Activated gamma-delta T cell (primary cell): ENCODE measurements at regions not wholly inside any gene's neighbourhood (a gene's known extent, or its start where the extent isn't known, plus 50 kb on each side); places are given as distances from the start of the nearest gene placed in this dataset.
"Not testable (repeated sequence)": the region's sequence is repeated elsewhere in the genome, so short reads cannot be mapped to it uniquely, and the experiment has no call there.

Source experiments
- DNase-seq: peaks from one replicate; lab custom pipeline; 2025; lab: John Stamatoyannopoulos, UW

DNA sequence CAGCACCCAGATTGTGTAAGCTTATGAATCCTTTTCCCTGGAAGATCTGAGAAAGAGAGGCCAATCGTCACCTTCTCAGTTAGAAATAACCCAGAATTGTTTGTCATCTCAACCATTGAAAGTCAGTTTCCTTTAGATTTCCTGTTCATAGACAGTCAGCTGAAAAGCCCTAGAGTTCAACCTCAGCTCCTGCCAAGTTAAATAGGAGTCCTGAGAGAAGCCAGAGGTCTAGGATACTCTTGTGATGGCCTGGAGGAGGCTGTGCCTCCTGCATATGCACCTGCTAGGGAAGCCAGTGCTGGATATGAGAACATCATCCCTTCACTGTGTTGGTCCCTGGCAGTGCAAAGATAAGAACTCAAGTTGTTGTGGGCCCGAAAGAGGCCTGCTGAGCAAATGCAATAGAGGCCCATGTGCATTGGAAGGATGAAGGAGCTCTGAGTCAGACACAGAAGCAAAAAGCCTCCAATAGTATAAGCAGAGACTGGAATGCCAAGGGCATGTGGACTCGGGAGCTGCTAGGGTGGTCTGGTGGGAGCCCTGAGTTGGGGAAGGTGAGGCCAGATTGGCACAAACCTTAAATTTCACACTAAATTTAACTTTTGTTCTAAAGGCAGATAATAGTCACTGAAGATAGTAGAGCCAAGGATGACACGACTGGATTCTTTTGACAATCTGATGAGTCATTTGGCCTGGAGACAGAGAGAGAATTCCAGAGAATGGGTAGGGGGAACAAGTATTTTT is 520.9 kb upstream of the CDH5 start:
- no peak for DNase-seq

DNA sequence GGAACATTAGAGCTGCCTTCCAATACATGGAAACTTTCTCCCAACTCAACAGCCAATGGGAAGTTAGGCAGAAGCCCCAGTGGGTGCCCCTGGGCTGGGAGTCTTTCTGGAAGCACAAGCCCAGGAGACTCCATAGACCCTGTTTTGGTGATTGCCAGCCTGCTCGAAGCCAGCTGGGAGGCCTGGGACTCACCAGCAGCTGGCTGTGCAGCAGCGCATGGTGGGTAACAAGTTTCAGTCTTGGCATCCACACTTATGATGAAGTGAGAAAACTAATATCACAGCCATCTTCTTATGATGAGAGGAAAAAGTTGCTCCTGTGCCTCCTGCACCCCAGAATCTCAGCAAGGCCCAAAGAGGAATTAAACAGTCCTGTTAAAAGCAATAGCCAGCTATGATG is 522.5 kb upstream of the CDH5 start:
- DNase-seq, result no peak

DNA sequence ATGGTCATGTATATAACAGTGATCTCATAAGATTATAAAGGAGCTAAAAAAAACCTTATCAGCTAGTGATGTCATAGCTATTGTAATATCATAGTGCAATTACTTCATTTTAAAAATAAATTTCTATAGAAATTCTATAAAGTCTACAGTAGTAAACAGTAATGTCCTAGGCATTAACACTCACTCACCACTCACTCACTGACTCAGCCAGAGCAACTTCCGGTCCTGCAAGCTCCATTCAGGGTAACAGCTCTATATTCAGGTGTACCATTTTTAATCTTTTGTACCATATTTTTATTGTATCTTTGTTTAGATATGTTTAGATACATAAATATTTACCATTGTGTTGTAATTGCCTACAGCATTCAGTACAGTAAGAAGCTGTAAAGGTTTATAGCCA is 524.4 kb upstream of the CDH5 start:
- no peak for DNase-seq

GRCh38 chr16:65838001-65838400 is 528.5 kb upstream of the CDH5 start:
- DNase-seq, result no peak

- no peak for DNase-seq
Measured at GRCh38 chr16:65837464-65837863, 529.0 kb upstream of the CDH5 start.

- DNase-seq, result no peak
Measured at GRCh38 chr16:65834688-65835087, 531.8 kb upstream of the CDH5 start.

DNA sequence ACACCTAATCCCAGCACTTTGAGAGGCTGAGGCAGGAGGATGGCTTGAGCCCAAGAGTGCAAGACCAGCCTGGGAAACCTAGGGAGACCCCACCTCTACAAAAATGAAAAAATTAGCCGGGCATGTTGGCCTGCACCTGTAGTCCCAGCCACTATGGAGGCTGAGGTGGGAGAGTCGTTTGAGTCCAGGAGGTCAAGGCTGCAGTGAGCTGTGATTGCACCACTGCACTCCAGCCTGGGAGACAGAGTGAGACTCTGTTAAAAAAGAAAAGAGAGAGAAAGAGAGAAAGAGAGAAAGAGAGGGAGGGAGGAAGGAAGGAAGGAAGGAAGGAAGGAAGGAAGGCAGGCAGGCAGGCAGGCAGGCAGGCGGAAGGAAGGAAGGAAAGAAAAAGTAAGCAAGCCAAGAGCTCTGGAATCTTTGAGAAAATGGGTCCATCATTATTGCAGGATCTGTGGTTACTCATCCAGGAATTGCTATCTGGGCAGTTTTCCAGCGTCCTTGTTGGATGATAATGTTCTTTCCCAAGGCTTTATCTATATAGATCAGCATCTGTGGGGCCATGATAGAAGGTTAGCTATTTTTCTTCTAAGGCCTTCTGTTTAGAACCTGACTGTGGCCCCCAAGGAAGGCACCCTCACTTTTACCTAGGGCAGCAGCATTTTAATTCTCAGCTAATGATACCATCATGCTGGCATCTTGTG is 533.2 kb upstream of the CDH5 start:
- no peak for DNase-seq

DNA sequence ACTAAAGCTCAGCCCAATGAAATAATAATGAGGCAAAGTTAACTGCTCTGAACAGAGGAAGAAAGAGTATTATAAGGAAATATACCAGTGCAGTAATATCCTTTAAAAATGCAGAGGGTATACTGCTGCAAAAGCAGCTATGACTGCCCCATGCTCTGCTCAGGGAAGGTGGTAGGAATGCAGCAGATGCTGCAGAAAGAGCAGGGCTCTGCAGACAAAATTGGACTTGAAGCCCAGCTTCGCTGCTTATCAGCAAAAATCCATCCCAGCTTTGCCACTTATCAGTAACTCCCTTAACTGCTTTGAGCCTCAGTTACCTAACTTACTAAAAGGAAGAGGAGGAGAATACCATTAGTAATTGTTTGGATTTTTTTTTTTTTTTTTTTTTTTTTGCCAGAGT is 533.8 kb upstream of the CDH5 start:
- DNase-seq, result no peak

DNA sequence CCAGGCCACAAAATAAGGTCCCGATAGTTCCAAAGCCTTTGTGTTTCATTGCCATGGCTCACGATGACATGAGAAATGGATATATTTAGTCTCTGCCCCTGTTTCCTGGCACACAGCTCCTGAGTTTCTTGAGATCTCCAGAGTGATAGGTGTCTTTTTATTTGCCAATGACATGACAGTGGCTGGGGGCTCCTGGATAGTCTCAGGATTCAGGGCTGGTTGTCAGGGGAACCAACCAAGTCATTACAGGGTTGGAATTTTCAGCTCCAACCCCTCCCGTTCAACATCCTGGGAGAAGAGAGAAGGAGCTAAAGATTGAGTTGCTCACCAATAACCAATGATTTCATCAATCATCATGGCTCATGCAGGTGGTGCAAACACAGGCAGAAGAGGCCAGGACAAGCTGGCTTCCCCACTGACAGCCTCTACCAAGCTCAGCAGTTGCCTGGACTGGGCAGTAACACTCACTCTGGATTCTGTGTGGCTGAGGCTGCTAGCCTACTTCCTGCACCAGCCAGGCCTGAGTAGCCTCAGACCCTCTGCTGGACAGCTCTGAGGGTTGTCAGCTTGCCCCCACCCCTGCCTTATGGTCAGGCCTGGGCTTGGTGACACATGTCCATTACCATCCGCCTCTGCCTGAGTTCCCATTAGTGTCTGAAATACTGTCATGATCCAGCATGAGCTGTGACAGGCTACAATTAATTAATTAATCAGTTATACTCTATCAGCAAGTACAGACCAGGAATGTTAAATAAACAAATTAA is 534.4 kb upstream of the CDH5 start:
- no peak for DNase-seq

DNA sequence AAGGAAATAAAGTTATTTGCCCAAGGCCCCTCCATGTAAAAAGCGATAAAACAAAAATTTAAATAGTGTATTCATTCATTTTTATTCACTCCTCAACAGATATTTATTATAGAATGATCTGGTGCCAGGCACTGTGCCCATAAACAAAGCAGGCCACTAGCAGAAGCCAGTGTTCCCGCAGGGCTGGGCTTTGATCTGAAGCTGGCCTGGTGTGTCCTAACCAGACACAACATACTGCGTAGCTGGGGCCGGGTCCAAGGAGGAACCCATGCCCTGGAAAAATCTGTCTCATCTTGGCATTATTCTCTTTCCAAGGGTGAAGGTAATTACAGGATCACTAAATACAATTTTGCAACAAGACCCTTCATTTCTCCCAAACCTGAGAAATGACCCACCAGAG is 537.4 kb upstream of the CDH5 start:
- DNase-seq, result no peak

DNA sequence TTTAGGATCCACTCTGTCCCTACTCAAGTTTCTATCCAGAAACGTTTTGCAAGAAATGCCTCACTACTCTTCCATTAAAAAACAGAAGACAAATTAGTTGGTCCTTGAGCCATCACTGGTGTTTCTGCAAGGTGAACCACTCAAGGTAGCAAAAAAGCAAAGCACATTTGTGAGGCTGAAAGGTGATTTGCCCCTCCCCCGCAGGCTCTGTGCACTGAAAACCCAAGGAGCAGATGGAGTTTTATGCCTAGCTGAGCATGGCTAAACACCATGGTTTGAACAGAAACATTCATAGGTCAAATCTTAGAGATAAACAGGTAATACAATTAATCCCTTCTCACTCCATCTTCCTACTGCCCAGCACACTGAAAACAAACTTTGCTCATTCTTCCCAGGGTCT is 538.2 kb upstream of the CDH5 start:
- DNase-seq, result no peak

GRCh38 chr16:65827231-65827630 is 539.3 kb upstream of the CDH5 start:
- no peak for DNase-seq

DNA sequence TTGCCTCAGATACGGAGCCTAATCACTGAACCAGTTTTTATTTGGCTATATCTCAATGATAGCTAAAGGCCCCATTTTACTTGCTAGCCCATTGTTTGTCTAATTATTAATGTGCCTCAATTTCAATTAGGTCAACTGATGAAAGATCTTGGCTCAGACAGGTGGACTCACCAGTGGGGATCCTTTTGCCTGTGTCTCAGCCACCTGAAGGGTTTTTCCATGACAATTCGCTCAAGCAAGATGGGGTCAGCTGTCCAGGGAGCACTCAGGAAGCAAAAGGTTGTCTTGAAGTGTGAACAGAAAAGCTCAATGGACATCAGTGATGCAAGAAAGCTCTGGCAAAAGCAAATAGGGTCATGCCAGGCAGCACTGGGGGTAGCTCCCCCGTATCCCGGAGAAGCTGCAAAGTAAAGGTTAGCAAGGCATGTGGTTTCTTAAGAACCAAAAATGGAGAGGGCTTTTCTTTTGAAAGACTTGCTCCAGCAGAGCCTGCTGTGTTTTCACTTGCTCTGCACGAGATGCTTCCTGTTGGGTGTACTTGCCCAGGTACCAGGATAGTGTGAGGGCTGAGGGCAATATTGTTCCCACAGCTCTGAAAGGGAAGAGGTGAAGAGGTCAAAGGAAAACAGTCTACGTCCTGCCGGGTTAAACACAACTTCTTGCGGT is 541.2 kb upstream of the CDH5 start:
- no peak for DNase-seq

GRCh38 chr16:65822148-65822547 is 544.3 kb upstream of the CDH5 start:
- DNase-seq, result no peak

GRCh38 chr16:65819136-65819898 is 547.2 kb upstream of the CDH5 start:
- no peak for DNase-seq

DNA sequence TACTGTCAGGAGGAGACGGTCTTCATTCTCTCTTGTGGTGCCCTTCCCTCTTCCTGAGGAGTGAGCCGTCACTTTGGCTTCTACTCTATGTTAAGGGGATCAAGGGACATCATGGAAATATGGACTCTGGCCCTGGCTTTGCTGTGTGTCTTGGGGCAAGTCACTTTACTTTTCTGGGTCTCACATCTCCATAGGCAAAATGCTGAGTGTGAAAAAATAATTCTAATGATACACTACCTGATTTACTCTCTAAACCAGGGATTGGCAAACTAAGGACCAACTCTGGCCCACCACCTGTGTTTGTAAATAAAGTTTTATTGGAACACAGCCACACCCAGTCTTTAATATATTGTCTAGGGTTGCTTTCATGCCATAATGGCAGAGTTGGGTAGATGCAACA is 548.7 kb upstream of the CDH5 start:
- no peak for DNase-seq

DNA sequence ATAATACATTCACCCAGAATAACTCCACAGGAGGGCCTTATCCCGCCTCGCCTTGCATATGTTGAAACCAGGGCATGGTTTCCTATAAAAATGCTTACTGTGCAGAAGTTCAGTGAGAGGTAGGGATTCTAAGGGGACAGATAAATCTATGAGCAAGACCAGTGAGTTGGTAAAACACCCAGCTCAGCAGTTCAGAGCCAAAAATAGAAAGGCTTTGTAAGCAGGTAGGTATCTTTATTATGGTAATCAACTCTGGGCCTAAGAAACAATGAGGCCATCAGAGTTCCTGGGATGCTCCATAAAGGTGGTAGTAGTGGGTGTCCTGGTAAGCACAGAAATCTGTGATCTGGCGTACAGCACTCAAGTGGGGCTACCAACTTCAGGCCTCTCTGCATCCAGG is 549.4 kb upstream of the CDH5 start:
- DNase-seq, result no peak

DNA sequence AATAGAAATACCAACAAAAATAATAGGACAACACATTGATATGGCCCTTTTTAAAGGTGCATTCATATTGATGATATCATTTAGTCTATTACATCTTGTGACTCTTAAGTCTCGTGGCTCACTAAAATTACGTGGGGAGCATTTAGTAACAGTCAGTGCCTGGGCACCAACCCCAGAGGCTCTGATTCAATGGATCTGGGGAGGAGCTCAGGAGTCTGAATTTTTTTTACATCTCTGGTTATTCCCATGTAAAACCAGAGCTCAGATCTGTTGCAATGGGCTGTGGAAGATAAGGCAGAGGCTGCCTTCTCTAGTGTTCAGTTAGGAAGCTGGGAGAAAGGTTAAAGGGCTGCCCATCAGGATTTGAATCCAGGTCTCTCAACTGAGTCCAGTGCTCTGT is 549.9 kb upstream of the CDH5 start:
- DNase-seq, result no peak

DNA sequence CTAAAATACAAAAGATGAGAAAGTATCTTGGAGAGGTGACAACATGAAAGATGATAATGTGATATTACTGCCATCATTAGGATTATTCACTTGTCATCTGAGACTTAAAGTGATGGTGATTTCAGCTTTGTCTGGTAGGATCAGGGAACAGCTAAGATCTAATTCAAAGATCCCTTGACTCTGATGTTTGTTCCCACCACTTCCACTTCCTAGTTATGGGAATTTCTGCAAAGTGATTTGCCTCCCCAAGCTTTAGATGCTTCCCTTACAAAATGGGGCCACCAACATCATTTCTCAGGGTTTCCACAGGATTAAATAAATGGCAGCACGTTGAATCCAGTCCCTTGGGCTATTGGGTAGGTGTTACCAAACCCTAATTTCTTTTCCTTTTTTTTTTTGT is 550.8 kb upstream of the CDH5 start:
- no peak for DNase-seq

DNA sequence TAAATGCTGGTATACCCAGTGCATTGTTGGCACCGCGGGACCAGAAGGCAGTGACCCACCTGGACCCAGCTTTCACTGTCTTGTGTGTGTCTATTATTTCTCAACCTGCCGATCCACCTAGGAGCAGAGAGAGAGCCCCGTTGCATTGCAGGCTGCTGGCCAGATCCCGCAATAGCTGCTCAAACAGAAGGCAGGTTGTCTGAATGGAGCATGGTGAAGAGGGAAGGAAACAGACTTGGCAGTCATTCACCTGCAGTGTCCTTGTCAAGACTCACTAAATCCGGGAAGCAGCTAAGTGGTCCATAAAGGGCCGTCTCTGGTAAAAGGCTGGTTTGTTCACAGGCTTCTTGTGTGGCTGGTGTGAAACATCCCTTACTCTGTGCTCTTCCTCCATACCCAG is 552.6 kb upstream of the CDH5 start:
- not testable (repeated sequence) for DNase-seq

GRCh38 chr16:65809627-65810026 is 556.9 kb upstream of the CDH5 start:
- no peak for DNase-seq

GRCh38 chr16:65808790-65809189 is 557.7 kb upstream of the CDH5 start:
- DNase-seq, result no peak
